ENCODE measurements at regions not wholly inside any gene's neighbourhood (a gene's known extent, or its start where the extent isn't known, plus 50 kb on each side); places are given as distances from the start of the nearest gene placed in this dataset.

DNA sequence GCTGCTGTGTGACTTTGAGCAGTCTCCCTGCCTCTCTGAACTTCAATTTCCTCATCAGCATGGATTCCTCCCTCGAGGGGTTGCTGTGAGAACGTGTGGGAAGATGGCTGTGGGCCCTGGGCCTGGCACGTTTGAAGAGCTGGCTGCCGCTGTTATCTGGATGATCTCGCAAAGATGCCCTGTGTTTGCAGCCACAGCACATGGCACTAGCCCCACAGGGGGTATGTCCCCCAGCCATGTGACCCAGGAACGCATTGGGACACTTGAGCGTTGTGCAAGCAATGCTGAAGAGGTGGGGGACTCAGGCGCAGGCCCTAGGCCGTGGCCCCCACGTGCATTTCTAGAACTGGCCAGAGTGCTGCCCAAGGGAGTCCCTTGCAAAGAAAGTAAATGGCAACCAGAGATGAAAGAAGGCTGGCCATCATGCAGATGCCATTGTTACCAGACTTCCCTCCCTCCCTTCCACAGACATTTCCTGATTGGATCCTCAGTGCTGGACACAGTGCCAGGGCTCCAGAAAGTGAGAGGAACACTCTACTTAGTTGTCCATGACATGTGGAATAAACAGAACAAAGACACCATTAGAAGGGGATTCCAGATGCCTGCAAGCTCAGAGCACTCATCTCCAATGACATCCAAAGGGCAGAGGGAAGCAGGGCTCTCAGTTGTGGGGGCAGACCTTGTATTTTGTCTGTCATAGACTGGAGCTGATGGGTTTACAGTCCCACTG is 65.1 kb upstream of the NEURL1B start:
- Histone ChIP-seq H3K27ac (no peak overlapping the region), H3K36me3 (no peaks in the 10 kb centered on the region), H3K27me3 (no peaks in the 10 kb centered on the region), H3K9ac (ENCODE audit: low read depth in 2 of 2, low read length in 2 of 2) (no peak overlapping the region), H3K9me3 (no peaks in the 10 kb centered on the region), H3K4me3 (no peak overlapping the region), H3K4me1 (no peaks in the 10 kb centered on the region)
- TF ChIP-seq, protein P1, sequence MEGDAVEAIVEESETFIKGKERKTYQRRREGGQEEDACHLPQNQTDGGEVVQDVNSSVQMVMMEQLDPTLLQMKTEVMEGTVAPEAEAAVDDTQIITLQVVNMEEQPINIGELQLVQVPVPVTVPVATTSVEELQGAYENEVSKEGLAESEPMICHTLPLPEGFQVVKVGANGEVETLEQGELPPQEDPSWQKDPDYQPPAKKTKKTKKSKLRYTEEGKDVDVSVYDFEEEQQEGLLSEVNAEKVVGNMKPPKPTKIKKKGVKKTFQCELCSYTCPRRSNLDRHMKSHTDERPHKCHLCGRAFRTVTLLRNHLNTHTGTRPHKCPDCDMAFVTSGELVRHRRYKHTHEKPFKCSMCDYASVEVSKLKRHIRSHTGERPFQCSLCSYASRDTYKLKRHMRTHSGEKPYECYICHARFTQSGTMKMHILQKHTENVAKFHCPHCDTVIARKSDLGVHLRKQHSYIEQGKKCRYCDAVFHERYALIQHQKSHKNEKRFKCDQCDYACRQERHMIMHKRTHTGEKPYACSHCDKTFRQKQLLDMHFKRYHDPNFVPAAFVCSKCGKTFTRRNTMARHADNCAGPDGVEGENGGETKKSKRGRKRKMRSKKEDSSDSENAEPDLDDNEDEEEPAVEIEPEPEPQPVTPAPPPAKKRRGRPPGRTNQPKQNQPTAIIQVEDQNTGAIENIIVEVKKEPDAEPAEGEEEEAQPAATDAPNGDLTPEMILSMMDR (IDR thresholded peaks at IDR 0.05): no peak
- intact Hi-C loops (cut with DNase I): no loop called here
- DNase-seq: no peak

DNA sequence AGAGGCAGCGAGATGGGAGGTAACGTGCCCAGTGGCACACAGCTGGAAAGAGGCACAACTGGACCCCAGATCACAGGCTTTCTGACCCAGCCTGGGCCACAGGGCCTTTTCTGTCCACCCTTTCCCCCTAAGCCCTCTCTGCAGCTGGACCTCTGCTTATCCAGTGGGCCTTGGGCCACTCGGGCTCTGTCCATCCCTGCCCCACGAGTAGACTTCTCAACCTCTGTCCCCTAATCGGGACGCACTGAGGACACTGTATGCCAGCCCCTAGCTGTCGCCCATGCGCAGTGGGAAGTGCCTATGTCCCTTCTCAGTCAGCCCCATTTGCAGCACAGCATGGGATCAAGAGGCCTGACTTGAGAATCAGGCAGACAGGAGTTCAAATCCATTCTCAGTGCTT is 65.6 kb upstream of the NEURL1B start:
- Histone ChIP-seq H3K9ac (ENCODE audit: low read depth in 2 of 2, low read length in 2 of 2) (no peak overlapping the region), H3K4me1 (no peaks in the 10 kb centered on the region), H3K4me3 (no peak overlapping the region), H3K27me3 (no peaks in the 10 kb centered on the region), H3K36me3 (no peaks in the 10 kb centered on the region), H3K27ac (no peak overlapping the region), H3K9me3 (no peaks in the 10 kb centered on the region)
- TF ChIP-seq, protein P1 (IDR thresholded peaks at IDR 0.05): no peak
- DNase-seq: no peak
- intact Hi-C loops (cut with DNase I): no loop called here

DNA sequence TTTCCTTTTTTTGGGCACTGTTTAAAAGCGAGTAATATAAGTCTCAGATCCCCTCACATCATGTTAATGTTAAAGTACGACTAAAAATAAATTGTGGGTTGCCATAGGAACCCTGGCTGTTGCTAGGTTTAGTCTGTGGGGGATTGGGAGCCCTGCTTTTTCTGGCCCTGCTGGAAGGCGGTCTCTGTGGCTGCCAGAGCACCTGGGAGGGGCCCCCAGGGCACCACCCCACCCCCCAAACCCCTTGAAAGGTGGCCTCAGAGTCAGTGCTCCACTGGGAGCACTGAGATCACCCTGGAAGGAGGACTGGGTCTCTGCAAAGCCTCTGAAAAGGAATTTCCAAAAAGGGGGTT is 66.2 kb upstream of the NEURL1B start:
- TF ChIP-seq, protein P1 (IDR thresholded peaks at IDR 0.05): no peak
- Histone ChIP-seq H3K4me3 (no peak overlapping the region), H3K27me3 (no peaks in the 10 kb centered on the region), H3K9ac (ENCODE audit: low read depth in 2 of 2, low read length in 2 of 2) (no peak overlapping the region), H3K9me3 (no peaks in the 10 kb centered on the region), H3K36me3 (no peaks in the 10 kb centered on the region), H3K4me1 (no peaks in the 10 kb centered on the region), H3K27ac (no peak overlapping the region)
- intact Hi-C loops (cut with DNase I): no loop called here
- DNase-seq: no peak

DNA sequence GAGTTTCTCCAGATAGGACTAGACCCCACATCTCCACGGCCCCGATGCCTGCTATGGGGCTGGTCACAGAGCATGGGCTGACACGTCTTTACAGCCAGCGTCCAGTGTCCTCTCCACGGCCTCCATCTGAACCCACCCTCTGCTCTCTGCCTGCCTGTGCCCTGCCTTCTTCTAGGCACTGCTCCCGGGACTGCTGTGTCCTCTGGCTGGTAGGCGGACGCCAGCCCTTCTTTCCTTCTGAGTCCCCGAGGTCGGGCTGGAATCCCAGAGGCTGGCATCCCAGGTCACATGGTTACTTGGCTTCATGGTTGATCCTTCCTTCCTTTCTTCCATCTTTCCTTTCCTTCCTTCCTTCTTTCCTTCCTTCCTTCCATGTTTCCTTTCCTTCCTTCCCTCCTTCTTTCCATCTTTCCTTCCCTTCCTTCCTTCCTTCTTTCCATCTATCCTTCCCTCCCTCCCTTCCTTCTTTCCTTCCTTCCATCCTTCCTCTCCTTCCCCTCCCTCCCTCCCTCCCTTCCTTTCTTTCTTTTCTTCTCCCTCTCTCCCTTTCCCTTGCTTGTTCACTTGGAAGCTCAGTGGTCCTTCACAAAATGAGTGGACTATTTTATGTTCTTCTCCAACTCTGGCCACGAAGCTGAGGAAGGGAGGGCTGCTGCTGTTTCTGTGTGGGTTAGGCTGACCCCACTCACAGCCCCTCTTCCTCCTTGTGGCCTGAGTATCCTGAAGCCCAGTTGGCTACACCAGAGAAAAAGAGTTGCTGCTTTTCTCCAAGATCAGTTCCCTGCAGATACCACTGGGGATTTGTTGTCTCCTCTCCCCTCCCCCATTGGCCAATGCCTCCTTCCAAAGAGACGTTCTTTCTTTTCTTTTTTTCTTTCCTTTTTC is 66.8 kb upstream of the NEURL1B start:
- Histone ChIP-seq H3K9ac (ENCODE audit: low read depth in 2 of 2, low read length in 2 of 2) (no peak overlapping the region), H3K27ac (no peak overlapping the region), H3K36me3 (no peaks in the 10 kb centered on the region), H3K27me3 (no peaks in the 10 kb centered on the region), H3K9me3 (no peaks in the 10 kb centered on the region), H3K4me3 (no peak overlapping the region), H3K4me1 (no peaks in the 10 kb centered on the region)
- intact Hi-C loops (cut with DNase I): no loop called here
- no peak for DNase-seq
- TF ChIP-seq, protein P1 (IDR thresholded peaks at IDR 0.05): no peak

DNA sequence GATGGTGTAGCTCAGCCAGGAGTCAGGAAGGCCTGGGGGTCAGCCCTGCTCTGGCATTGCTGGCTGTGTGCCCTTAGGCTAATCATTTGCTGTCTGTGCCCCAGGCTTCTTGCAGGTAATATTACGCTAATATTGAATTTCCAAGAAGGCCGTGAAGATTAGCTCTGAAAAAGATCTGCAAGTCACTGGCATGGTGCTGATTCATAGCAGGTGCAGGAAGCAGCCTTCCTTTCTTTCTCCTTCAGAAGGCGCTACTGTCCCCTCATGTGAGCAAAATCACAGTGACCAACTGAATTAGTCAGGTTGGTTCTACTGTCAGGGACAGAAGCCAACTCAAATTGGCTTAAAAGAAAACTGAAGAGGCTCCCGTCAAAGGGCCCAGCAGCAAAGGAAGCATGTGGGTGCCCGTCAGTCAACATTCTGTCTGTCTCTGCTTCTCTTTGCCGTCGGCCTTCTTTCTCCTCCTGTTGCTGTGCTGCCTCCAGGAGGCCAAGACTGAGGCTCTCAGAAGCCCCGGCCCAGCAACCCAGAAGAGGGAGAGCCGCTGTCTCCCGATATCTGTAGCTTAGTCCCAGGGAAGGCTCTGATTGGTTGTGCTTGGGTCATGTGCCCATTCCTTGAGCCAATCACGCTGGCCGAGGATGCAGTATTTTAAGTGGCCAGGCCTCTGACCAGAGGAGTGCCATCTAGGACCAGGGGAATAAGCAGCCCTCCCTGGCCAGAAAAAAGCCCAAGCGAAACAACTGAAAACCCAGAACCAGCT is 67.8 kb upstream of the NEURL1B start:
- Histone ChIP-seq H3K27me3 (no peaks in the 10 kb centered on the region), H3K9me3 (no peaks in the 10 kb centered on the region), H3K4me3 (no peak overlapping the region), H3K4me1 (no peaks in the 10 kb centered on the region), H3K9ac (ENCODE audit: low read depth in 2 of 2, low read length in 2 of 2) (no peak overlapping the region), H3K27ac (no peak overlapping the region), H3K36me3 (no peaks in the 10 kb centered on the region)
- intact Hi-C loops (cut with DNase I): no loop called here
- TF ChIP-seq, protein P1 (IDR thresholded peaks at IDR 0.05): no peak
- DNase-seq: no peak
